ENCODE measurements at regions not wholly inside any gene's neighbourhood (a gene's known extent, or its start where the extent isn't known, plus 50 kb on each side); places are given as distances from the start of the nearest gene placed in this dataset.

DNA sequence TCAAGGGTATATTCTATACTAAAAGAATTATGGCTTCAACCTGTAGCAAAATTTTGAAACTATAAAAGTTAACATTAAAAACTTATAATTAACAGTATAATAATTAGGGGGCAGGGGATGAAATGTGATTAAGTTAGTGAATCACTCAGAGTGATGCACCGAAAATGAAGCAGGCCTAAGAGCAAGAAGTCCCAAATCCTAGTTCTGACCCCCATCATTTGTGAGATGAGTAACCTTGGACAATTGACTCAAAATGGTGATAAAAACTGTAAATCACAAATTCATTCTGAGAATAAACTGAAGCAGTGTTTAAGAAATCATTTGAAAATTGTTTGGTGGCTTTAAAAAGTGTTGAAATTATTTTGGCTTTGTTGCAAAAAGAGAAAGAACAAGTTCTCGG, 56.8 kb downstream of the KLF12 start:
- no peak for TF ChIP-seq POLR2AphosphoS5 (IDR thresholded peaks at IDR 0.05; ENCODE audit: low read depth, low read length)
- TF ChIP-seq SIN3A (IDR thresholded peaks at IDR 0.05; ENCODE audit: borderline replicate concordance, insufficient read depth, low read length): no peak
- TF ChIP-seq, protein P1, sequence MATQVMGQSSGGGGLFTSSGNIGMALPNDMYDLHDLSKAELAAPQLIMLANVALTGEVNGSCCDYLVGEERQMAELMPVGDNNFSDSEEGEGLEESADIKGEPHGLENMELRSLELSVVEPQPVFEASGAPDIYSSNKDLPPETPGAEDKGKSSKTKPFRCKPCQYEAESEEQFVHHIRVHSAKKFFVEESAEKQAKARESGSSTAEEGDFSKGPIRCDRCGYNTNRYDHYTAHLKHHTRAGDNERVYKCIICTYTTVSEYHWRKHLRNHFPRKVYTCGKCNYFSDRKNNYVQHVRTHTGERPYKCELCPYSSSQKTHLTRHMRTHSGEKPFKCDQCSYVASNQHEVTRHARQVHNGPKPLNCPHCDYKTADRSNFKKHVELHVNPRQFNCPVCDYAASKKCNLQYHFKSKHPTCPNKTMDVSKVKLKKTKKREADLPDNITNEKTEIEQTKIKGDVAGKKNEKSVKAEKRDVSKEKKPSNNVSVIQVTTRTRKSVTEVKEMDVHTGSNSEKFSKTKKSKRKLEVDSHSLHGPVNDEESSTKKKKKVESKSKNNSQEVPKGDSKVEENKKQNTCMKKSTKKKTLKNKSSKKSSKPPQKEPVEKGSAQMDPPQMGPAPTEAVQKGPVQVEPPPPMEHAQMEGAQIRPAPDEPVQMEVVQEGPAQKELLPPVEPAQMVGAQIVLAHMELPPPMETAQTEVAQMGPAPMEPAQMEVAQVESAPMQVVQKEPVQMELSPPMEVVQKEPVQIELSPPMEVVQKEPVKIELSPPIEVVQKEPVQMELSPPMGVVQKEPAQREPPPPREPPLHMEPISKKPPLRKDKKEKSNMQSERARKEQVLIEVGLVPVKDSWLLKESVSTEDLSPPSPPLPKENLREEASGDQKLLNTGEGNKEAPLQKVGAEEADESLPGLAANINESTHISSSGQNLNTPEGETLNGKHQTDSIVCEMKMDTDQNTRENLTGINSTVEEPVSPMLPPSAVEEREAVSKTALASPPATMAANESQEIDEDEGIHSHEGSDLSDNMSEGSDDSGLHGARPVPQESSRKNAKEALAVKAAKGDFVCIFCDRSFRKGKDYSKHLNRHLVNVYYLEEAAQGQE (IDR thresholded peaks at IDR 0.05; ENCODE audit: insufficient read depth in 1 of 2, low read depth in 2 of 2, low read length in 2 of 2): no peak
- TF ChIP-seq FOXP2 (optimal IDR thresholded peaks at IDR 0.05; ENCODE audit: borderline replicate concordance, extremely low read depth, extremely low read length, insufficient read depth): no peak
- no peak for TF ChIP-seq TAF1 (IDR thresholded peaks at IDR 0.05; ENCODE audit: borderline replicate concordance, insufficient read depth, low read length)

Measured in PFSK-1 (cell line).